ENCODE measurements at regions not wholly inside any gene's neighbourhood (a gene's known extent, or its start where the extent isn't known, plus 50 kb on each side); places are given as distances from the start of the nearest gene placed in this dataset.

GRCh38 chr4:94015956-94016355 is 187.4 kb downstream of the ATOH1 start:
- H3K4me1 ChIP-seq (ENCODE audit: control insufficient read depth in 1 of 2, insufficient read depth in 2 of 2, low read depth in 1 of 2, low read length in 1 of 2) = no peaks in the 10 kb centered on the region

DNA sequence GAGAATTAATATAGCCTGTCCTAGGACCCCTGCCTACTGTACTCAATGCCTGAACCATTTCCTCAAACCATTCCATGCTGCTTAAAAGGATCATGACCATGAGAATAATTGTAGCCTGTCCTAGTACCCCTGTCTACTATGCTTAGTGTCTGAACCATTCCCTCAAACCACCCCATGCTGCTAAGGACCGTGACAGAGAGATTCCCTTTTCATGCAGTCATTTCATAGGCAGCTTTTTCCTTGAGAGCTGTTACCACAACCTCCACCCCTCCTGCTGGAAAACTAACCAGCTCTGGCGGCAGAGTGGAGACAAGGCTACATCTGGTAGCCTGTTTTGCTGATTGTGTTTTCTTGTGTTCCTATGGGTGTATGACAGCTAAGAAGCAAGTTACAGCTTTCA is 174.9 kb upstream of the SMARCAD1 start:
- Histone ChIP-seq H3K27ac (ENCODE audit: low read depth in 2 of 2, low read length in 1 of 2) (peak overlapping the region in 1 of 2 experiments; percentile 72; a peak in 2 of 4 replicates), H4K20me1 (ENCODE audit: insufficient read depth) (no peaks in the 10 kb centered on the region), H3K9me3 (no peaks in the 10 kb centered on the region), H3K4me1 (ENCODE audit: control insufficient read depth in 1 of 2, insufficient read depth in 2 of 2, low read depth in 1 of 2, low read length in 1 of 2) (peaks cover 0 to 8% of the 10 kb centered on the region in 2 experiments; a peak in 2 of 4 replicates), H3K4me3 (ENCODE audit: low read depth in 2 of 2, low read length in 1 of 2) (no peak overlapping the region), H3K79me2 (ENCODE audit: insufficient read depth) (no peaks in the 10 kb centered on the region), H3F3A (replicated peaks; ENCODE audit: insufficient read depth) (no peaks in the 10 kb centered on the region), H3K36me3 (replicated peaks in 1 of 2; ENCODE audit: control insufficient read depth in 1 of 2, insufficient read depth in 2 of 2, low read length in 1 of 2) (no peaks in the 10 kb centered on the region), H3K4me2 (no peak overlapping the region), H3K27me3 (ENCODE audit: insufficient read depth) (no peaks in the 10 kb centered on the region), H3K9ac (no peak overlapping the region), H2AFZ (ENCODE audit: low read depth) (no peak overlapping the region), H3K9me2 (no peaks in the 10 kb centered on the region)
- POLR2A ChIA-PET = no interaction called here
- 11% methylated on average over 2 of the region's 2 CpGs for WGBS (ENCODE audit: low lambda C conversion rate)
- TF ChIP-seq GABPA (IDR thresholded peaks at IDR 0.05; ENCODE audit: low read depth) (no peak), NRF1 (IDR thresholded peaks at IDR 0.05; ENCODE audit: low read depth, low read length) (no peak), YY1 (IDR thresholded peaks at IDR 0.05; ENCODE audit: low read depth) (no peak), SIN3A (IDR thresholded peaks at IDR 0.05; ENCODE audit: borderline replicate concordance, low read depth, low read length) (no peak), EP300 (IDR thresholded peaks at IDR 0.05; ENCODE audit: borderline replicate concordance in 1 of 2, low read depth in 1 of 2, low read length in 1 of 2) (0 out of 4 replicates have a peak, but pooled peaks of 1 of the 2 experiments have one; percentile 12)
- DNase-seq = peak; percentile 46
- CTCF ChIA-PET = no interaction called here

More at GRCh38 chr4:94015956-94016355, 187.4 kb downstream of the ATOH1 start:
- H4K20me1 ChIP-seq (ENCODE audit: insufficient read depth) = no peaks in the 10 kb centered on the region
- no peaks in the 10 kb centered on the region for H3K79me2 ChIP-seq (ENCODE audit: insufficient read depth)
- no peaks in the 10 kb centered on the region for H3K9me3 ChIP-seq
- no peak overlapping the region for H2AFZ ChIP-seq (ENCODE audit: low read depth)
- H3K9ac ChIP-seq = no peak overlapping the region
- TF ChIP-seq GABPA (IDR thresholded peaks at IDR 0.05; ENCODE audit: low read depth) (no peak), FOXJ3 (CRISPR knock-in tag; IDR thresholded peaks at IDR 0.05) (no peak)
- POLR2A ChIA-PET = no interaction called here
- no peaks in the 10 kb centered on the region for H3K36me3 ChIP-seq (replicated peaks in 1 of 2; ENCODE audit: control insufficient read depth in 1 of 2, insufficient read depth in 2 of 2, low read length in 1 of 2)
- H3K4me2 ChIP-seq = no peak overlapping the region
- no peak overlapping the region for H3K27ac ChIP-seq (ENCODE audit: low read depth in 2 of 2, low read length in 1 of 2)
- H3K9me2 ChIP-seq = no peaks in the 10 kb centered on the region
- 76% methylated on average over 1 of the region's 1 CpG for WGBS (ENCODE audit: low lambda C conversion rate)
- no peaks in the 10 kb centered on the region for H3F3A ChIP-seq (replicated peaks; ENCODE audit: insufficient read depth)
- no peak overlapping the region for H3K4me3 ChIP-seq (ENCODE audit: low read depth in 2 of 2, low read length in 1 of 2)
- DNase-seq = no peak
- H3K27me3 ChIP-seq (ENCODE audit: insufficient read depth) = no peaks in the 10 kb centered on the region
- CTCF ChIA-PET = interaction anchor here (1.2 to 2.1 kb wide), 2 partner anchors 111 to 118 kb away, joined by 6 to 7 read pairs; no protein-coding TSS in a partner anchor

DNA sequence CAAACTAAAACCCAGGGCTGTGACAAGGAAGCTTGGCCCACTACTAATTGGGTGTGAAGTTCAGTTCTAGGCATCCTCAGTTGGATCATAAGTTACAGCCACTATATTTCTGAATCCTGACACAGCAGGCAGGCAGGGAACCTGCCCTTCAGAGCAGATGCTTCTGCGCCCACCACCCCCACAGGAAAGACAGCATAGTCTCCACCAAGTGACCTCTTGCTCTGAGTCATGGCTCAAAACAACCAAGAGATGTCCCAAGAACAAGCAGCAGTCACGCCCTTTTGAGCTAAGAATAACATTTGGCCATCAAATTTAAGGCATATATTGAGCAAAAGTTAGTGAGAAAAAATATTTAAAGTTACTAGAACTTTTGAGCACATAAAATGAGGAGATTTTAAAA is 170.7 kb upstream of the SMARCAD1 start:
- H3K79me2 ChIP-seq (ENCODE audit: insufficient read depth) = no peaks in the 10 kb centered on the region
- ChIA-PET POLR2A (no interaction called here), CTCF (interaction anchor here (0.5 to 0.6 kb wide), 2 partner anchors 29 to 392 kb away, joined by 3 read pairs; no protein-coding TSS in a partner anchor)
- H3K9me3 ChIP-seq = no peaks in the 10 kb centered on the region
- no peaks in the 10 kb centered on the region for H3F3A ChIP-seq (replicated peaks; ENCODE audit: insufficient read depth)
- no peak overlapping the region for H3K4me2 ChIP-seq
- no peak overlapping the region for H3K27ac ChIP-seq (ENCODE audit: low read depth in 2 of 2, low read length in 1 of 2)
- H3K36me3 ChIP-seq (replicated peaks in 1 of 2; ENCODE audit: control insufficient read depth in 1 of 2, insufficient read depth in 2 of 2, low read length in 1 of 2) = no peaks in the 10 kb centered on the region
- peaks cover 0 to 13% of the 10 kb centered on the region in 2 experiments; a peak in 2 of 4 replicates for H3K4me1 ChIP-seq (ENCODE audit: control insufficient read depth in 1 of 2, insufficient read depth in 2 of 2, low read depth in 1 of 2, low read length in 1 of 2)
- no peak overlapping the region for H3K4me3 ChIP-seq (ENCODE audit: low read depth in 2 of 2, low read length in 1 of 2)
- DNase-seq = no peak
- no peak overlapping the region for H2AFZ ChIP-seq (ENCODE audit: low read depth)
- no peaks in the 10 kb centered on the region for H4K20me1 ChIP-seq (ENCODE audit: insufficient read depth)
- TF ChIP-seq JUND (IDR thresholded peaks at IDR 0.05) (no peak), TCF12 (IDR thresholded peaks at IDR 0.05) (no peak)
- WGBS (ENCODE audit: low lambda C conversion rate) = 27% methylated on average over 2 of the region's 2 CpGs
- no peak overlapping the region for H3K9ac ChIP-seq
- H3K27me3 ChIP-seq (ENCODE audit: insufficient read depth) = no peaks in the 10 kb centered on the region
- H3K9me2 ChIP-seq = no peaks in the 10 kb centered on the region

All from SK-N-SH (cell line).